Activated T-cell treated with anti-CD3 and anti-CD28 coated beads, Interleukin-2, amount 50 U/mL, for 48 hours (primary cell): ENCODE measurements at regions not wholly inside any gene's neighbourhood (a gene's known extent, or its start where the extent isn't known, plus 50 kb on each side); places are given as distances from the start of the nearest gene placed in this dataset.
"Not testable (repeated sequence)": the region's sequence is repeated elsewhere in the genome, so short reads cannot be mapped to it uniquely, and the experiment has no call there.

Experiments used
- DNase-seq, 2 experiments: peaks; one replicate each; pipeline ENCODE4 v3.0.0-alpha.2; 2020

- not testable (repeated sequence) for DNase-seq
These were observed 188.9 kb upstream of the PLGLB2 start for GRCh38 chr2:87559001-87559400.

- not testable (repeated sequence) for DNase-seq
These were observed 188.2 kb upstream of the PLGLB2 start for GRCh38 chr2:87559735-87560134.

- DNase-seq, result not testable (repeated sequence)
These were observed 182.8 kb upstream of the PLGLB2 start for GRCh38 chr2:87565116-87565515.

GRCh38 chr2:87566531-87566930, 181.4 kb upstream of the PLGLB2 start:
- not testable (repeated sequence) for DNase-seq

GRCh38 chr2:87567093-87567492, 180.8 kb upstream of the PLGLB2 start:
- not testable (repeated sequence) for DNase-seq

DNA sequence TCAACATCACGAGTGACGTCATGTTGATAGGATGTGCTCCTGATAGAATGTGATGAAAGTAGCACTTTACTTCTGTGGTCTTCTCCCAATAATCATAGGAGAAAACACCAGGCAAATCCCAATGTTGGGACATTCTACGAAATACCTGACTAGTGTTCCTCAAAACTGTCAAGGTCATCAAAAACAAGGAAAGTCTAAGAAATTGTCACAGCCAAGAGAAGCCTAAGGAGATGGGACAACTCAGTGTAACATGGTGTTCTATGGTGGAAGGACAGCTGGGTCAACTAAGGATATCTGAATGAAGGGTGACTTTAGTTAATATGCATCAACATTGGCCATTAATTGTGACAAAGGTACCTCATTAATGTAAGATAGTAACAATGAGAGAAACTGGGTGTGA, 180.0 kb upstream of the PLGLB2 start:
- DNase-seq, result not testable (repeated sequence)

DNA sequence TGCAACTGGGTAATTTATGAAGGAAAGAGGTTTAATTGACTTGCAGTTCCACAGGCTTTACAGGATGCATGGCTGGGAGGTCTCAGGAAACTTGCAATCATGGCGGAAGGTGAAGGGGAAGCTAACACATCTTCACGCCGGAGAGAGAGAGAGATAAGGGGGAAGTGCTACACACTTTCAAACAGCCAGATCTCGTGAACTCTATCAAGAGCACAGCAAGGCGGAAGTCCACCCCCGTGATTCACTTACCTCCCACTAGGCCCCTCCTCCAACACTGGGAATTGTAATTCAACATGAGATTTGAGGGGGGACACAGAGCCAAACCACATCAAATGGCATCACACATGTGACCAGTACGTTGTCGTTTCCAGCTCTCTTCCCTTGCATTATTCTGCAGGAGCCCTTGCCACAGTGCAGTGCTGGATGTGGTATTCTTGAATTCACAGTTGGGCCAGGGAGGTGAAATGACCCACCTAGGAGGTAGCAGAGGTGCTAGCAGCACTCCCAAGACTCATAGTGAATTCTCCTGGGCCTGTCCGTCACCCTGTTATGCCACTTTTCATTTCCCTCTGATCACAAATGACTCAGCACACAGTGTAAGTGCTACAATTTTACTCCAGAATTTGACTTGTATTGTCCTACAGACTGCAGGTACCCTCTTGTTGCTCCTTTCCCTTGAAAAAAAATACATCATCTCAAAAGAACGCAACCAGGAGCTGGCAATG, 179.2 kb upstream of the PLGLB2 start:
- not testable (repeated sequence) for DNase-seq

- not testable (repeated sequence) for DNase-seq
These were observed 178.0 kb upstream of the PLGLB2 start for GRCh38 chr2:87569689-87570397.

DNA sequence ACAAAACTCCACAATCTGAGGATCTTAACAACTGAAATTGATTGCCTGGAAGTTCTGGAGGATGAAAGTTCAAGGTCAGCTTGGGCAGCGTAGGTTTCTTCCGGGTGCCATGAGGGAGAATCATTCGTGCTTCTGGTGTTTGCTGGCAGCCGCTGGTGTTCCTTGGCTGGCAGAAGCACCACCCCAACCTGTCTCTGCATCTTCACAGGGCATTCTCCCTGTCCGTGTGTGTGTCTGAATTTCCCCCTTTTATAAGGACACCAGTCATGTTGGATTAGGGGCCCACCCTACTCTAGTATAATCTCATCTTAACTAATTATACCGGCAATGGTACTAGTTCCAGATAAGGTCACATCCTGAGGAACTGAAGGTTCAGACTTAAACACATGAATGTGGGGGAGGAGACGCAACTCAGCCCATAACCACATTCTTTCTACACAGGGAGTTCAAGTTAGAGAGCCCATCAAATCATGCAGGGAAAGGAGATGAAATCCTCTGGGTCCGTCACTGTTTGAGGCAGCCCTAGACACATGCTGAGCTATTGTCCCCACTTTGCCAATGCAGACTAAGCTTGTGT, 175.9 kb upstream of the PLGLB2 start:
- not testable (repeated sequence) for DNase-seq

DNA sequence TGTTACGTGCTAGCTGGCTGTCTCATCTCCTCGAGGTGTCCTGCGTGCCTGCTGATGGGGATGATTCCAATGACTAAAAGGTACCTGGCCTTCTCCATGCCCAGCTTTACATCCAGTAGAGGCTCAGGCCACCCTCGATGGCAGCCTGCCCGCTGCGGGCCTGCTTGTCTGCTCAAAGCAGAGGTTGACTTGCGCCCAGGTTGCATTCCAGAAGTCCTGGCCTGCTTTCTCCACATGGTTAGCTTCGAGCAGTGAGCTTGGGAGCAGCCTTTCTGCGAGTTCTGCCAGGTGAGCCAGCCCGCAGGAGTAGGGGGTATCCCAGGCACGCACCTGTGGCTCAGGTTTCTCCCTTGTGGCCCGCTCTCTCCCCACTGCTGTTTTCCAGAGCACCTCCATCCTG, 175.0 kb upstream of the PLGLB2 start:
- DNase-seq, result not testable (repeated sequence)

GRCh38 chr2:87573386-87574192, 174.3 kb upstream of the PLGLB2 start:
- not testable (repeated sequence) for DNase-seq

- not testable (repeated sequence) for DNase-seq
These were observed 173.4 kb upstream of the PLGLB2 start for GRCh38 chr2:87574193-87575119.

- not testable (repeated sequence) for DNase-seq
These were observed 172.7 kb upstream of the PLGLB2 start for GRCh38 chr2:87575138-87575537.

- not testable (repeated sequence) for DNase-seq
These were observed 170.5 kb upstream of the PLGLB2 start for GRCh38 chr2:87577358-87577757.

DNA sequence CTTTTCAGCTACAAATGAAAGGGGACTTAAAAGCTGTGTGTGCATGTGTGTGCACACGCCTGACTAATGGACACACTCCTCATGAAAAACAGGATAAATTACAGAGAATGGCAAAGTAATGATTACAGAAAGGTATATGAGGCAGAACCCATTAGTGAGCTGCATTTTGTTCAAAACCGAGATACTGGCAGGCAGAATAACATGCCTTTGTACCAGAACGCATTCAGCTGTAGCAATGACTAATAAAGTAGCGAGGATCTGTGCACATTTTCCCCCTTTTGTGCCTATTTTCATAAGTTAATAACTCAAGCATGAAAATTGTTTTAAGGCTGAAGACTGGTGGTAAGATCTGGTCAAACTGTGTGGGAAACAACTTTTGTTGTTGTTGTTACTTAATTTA, 165.7 kb upstream of the PLGLB2 start:
- not testable (repeated sequence) for DNase-seq

- not testable (repeated sequence) for DNase-seq
These were observed 165.3 kb upstream of the PLGLB2 start for GRCh38 chr2:87582579-87582978.

- DNase-seq, result not testable (repeated sequence)
These were observed 164.5 kb upstream of the PLGLB2 start for GRCh38 chr2:87583370-87583769.

DNA sequence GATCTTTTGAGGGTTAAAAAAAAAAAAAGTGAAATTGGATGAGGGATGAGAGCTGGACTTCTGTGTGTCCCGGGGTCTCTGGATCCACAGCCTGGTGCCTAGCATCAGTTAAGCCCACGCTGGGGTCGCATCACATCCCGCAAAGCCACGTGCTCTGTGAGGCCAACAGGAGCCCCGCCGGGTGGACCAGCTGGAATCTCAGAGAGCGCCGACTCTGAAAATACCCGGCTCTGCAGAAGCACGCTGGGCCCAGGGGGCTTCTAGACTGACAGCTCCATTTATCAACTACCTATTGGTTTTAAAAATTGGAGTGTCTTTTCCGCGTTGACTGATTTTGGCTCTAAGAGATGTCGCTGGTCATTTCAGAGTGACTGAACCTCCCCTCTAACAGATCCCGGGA, 164.1 kb upstream of the PLGLB2 start:
- not testable (repeated sequence) for DNase-seq

DNA sequence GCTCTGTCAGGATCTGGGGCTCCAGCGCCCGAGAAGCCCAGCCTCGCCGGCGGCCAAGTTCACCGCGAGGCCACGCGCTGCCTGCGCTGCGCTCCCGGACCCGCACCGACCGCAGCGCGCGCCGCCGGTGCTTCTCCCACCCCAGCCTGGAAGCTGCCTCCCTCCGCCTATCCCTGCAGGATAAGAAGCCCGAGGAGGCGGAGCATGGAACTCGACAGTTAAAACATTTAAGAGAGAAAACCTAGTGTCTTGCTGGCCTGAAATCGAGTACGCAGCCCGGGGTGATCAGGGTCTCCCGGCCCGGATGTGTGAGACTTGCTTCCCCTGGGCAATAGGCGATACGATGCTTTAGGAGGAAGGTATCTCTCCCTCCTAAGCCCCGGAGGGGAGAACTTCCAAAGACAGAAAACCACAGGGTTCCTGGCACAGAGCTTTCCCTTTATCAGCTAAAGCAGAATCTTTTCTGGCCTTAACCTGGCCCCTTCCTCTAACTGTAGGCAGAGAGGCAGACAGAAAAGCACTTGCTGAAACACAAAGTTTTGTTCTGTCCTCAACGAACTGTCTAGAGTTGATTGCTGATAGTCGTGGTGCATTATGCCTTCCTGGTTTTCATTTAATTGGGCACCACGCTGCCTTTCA, 163.5 kb upstream of the PLGLB2 start:
- DNase-seq, result not testable (repeated sequence)

DNA sequence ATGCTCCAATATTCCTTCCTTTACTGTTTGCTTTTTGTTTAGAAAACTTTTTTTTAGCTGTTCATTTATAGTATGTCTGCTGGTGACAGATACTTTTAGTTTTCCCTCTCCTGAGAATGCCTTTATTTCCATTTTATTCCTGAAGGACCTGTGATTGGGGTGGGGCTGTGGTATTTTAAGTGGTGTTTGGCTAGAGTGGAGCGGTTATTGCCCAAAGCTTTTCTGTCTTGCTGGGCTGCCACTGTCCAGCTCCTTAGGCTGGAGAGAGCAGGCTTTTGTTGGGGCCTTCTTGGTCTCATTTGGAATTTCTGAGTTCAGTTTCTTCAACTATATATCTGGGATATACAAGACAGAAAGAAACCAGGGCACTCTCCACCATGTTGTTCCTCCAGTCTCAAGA, 160.0 kb upstream of the PLGLB2 start:
- not testable (repeated sequence) for DNase-seq

- DNase-seq, result not testable (repeated sequence)
These were observed 154.9 kb upstream of the PLGLB2 start for GRCh38 chr2:87592974-87593373.
